SJCRH30 (cell line): ENCODE measurements at regions not wholly inside any gene's neighbourhood (a gene's known extent, or its start where the extent isn't known, plus 50 kb on each side); places are given as distances from the start of the nearest gene placed in this dataset.
"Not testable (repeated sequence)": the region's sequence is repeated elsewhere in the genome, so short reads cannot be mapped to it uniquely, and the experiment has no call there.

Source experiments
- DNase-seq, 2 experiments: peaks; one replicate each; pipeline ENCODE4 v3.0.0-alpha.2; 2015 to 2020
- H3K27ac ChIP-seq: fragments of 250-450 bp; sonication (Bioruptor Pico); 2 replicates; pipeline ENCODE4 v1.5.1; 2020; ENCODE audit warnings: mild to moderate bottlenecking, moderate library complexity
- H3K27me3 ChIP-seq: fragments of 250-450 bp; sonication (Bioruptor Pico); 2 replicates; pipeline ENCODE4 v1.5.1; 2020; ENCODE audit warnings: mild to moderate bottlenecking, moderate library complexity
- H3K36me3 ChIP-seq: fragments of 250-450 bp; sonication (Bioruptor Pico); 2 replicates; pipeline ENCODE4 v1.5.1; 2020; ENCODE audit warnings: mild to moderate bottlenecking, moderate library complexity
- H3K4me1 ChIP-seq: fragments of 250-450 bp; sonication (Bioruptor Pico); 2 replicates; pipeline ENCODE4 v1.5.1; 2020; ENCODE audit warnings: mild to moderate bottlenecking, moderate library complexity
- H3K4me3 ChIP-seq: fragments of 250-450 bp; sonication (Bioruptor Pico); 2 replicates; pipeline ENCODE4 v1.5.1; 2020; ENCODE audit warnings: mild to moderate bottlenecking, moderate library complexity
- H3K9me3 ChIP-seq: fragments of 250-450 bp; sonication (Bioruptor Pico); replicated peaks from 2 replicates; pipeline ENCODE4 v1.5.1; 2020; ENCODE audit warnings: mild to moderate bottlenecking, moderate library complexity

GRCh38 chr1:101407505-101408211 lies 170.8 kb downstream of the S1PR1 start:
- Histone ChIP-seq H3K27me3 (0 out of 2 replicates have a peak, but pooled peaks cover 5% of the 10 kb centered on the region), H3K4me3 (no peak overlapping the region), H3K9me3 (no peaks in the 10 kb centered on the region), H3K36me3 (no peaks in the 10 kb centered on the region), H3K27ac (no peak overlapping the region), H3K4me1 (no peaks in the 10 kb centered on the region; the same call in 1 of the 2 replicates)
- no peak for DNase-seq

GRCh38 chr1:101408212-101409042 lies 171.6 kb downstream of the S1PR1 start:
- Histone ChIP-seq H3K4me1 (no peaks in the 10 kb centered on the region; the same call in 1 of the 2 replicates), H3K36me3 (no peaks in the 10 kb centered on the region), H3K4me3 (no peak overlapping the region), H3K9me3 (no peaks in the 10 kb centered on the region), H3K27ac (no peak overlapping the region), H3K27me3 (0 out of 2 replicates have a peak, but pooled peaks cover 5% of the 10 kb centered on the region)
- DNase-seq: no peak

DNA sequence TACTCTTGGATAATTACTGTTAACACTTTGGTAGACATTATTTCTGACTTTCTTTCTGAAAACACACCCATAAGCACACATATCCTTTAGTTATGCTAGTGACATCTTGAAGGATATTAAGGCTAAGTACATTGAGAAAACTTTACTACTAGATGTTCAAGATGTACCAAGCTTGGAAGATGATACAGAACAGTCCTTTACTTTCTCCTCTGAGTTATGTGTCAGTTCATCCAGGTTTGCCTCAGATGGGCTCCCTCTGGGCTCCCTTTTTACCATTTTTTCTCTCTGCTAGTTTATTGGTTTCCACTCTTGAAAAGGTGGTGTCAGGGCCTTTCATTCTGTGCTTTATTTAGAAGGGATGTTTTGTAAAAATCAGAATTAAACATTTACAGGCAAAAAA lies 172.3 kb downstream of the S1PR1 start:
- Histone ChIP-seq H3K36me3 (no peaks in the 10 kb centered on the region), H3K4me1 (no peaks in the 10 kb centered on the region; the same call in 1 of the 2 replicates), H3K27ac (no peak overlapping the region), H3K27me3 (0 out of 2 replicates have a peak, but pooled peaks cover 5% of the 10 kb centered on the region), H3K4me3 (no peak overlapping the region), H3K9me3 (no peaks in the 10 kb centered on the region)
- no peak for DNase-seq

GRCh38 chr1:101410048-101410878 lies 173.4 kb downstream of the S1PR1 start:
- Histone ChIP-seq H3K4me3 (no peak overlapping the region), H3K9me3 (no peaks in the 10 kb centered on the region), H3K4me1 (no peaks in the 10 kb centered on the region; the same call in 1 of the 2 replicates), H3K27me3 (0 out of 2 replicates have a peak, but pooled peaks cover 5% of the 10 kb centered on the region), H3K36me3 (no peaks in the 10 kb centered on the region), H3K27ac (no peak overlapping the region)
- DNase-seq: no peak

- Histone ChIP-seq H3K9me3 (no peaks in the 10 kb centered on the region), H3K4me3 (no peak overlapping the region), H3K4me1 (no peaks in the 10 kb centered on the region), H3K36me3 (no peaks in the 10 kb centered on the region), H3K27ac (no peak overlapping the region), H3K27me3 (no peaks in the 10 kb centered on the region)
- DNase-seq: no peak
Observed at GRCh38 chr1:101420406-101420805, 183.6 kb downstream of the S1PR1 start.

- not testable (repeated sequence) for H3K27ac ChIP-seq
Observed at GRCh38 chr1:101428083-101428482, 191.3 kb downstream of the S1PR1 start.

DNA sequence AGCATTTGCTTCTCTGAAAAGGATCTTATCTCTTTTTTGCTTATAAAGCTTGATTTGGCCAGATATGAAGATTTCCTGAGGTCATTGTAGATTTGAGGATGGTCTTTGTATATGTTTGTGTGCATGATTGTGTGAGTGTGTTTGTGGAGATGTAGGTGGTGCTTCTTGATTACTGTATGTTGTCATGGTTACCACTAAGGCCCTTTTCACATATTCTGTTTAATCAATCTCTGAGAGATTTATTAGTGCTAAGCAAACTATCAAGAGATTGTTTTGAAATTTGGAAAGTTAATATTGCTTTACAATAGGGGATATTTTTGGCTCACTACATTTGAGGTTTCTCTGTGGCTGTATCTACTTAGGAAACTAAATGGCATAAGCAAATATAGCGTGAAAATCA lies 191.7 kb downstream of the S1PR1 start:
- H3K36me3 ChIP-seq: no peaks in the 10 kb centered on the region
- H3K9me3 ChIP-seq: no peaks in the 10 kb centered on the region
- no peak overlapping the region for H3K4me3 ChIP-seq
- no peak for DNase-seq
- no peaks in the 10 kb centered on the region for H3K27me3 ChIP-seq
- no peak overlapping the region for H3K27ac ChIP-seq
- no peaks in the 10 kb centered on the region for H3K4me1 ChIP-seq

More at GRCh38 chr1:101428083-101428482, 191.3 kb downstream of the S1PR1 start:
- not testable (repeated sequence) for DNase-seq, H3K27me3 ChIP-seq, H3K36me3 ChIP-seq, H3K4me3 ChIP-seq, H3K9me3 ChIP-seq, H3K4me1 ChIP-seq

DNA sequence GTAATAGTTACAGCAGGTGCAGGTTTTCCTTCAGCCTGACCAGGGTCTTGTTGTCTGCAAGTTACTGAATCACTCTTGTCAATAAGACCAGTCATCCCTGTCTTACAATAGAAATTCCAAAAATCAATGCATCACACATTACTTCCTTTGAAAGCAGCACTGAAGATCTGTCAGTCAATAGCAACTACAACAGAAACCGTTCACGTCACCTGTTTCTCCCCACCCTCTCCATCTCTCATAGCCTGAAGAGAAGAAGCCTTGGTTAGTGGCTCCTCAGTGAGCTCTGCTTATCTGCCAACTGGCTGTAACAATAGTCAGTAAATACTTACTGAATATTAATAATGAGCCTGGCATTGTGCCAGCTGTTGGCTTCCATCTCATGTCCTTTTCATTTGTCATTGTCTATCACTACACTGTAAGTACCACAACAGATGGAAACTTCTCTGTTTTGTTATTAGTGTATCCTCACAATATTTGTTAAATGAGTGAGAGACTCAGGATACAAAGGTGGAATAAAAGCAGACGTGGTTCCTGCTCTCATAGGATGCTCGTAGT lies 195.2 kb downstream of the S1PR1 start:
- Histone ChIP-seq H3K27me3 (no peaks in the 10 kb centered on the region), H3K4me1 (no peaks in the 10 kb centered on the region), H3K27ac (no peak overlapping the region), H3K4me3 (no peak overlapping the region), H3K36me3 (no peaks in the 10 kb centered on the region), H3K9me3 (no peaks in the 10 kb centered on the region)
- DNase-seq: no peak

DNA sequence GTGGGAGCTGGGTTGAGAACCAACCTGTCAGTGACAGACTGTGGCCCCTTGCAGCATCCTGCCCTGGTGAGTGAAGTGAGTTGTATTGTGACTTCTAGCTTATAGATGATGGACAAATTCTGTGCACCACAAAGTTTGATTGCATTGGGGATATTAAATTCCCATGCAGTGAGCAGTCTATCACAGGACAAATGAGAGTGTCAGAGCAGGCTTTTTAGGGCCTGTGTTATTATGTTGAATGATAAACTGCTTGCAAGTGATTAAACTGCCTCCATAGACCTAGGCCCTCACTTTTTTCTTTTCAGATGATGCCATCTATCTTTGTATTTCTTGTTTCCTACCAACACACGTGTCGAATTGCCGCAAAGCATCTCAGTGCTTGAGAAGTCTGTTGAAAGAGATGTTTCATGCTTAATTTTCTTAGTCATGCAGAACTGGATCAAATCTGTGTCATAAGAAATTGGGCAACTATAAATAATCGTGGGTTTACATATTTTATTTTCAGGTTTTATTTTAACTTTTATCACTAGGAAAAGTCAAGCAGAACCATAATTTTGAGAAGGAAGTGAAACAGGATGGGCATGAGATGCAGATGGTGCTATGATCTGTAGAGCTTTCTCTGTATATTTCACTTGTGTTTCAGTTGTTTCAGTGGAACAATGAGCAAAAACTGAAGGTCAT lies 199.2 kb downstream of the S1PR1 start:
- Histone ChIP-seq H3K27me3 (no peaks in the 10 kb centered on the region), H3K36me3 (no peaks in the 10 kb centered on the region), H3K4me3 (no peak overlapping the region), H3K9me3 (no peaks in the 10 kb centered on the region), H3K27ac (no peak overlapping the region), H3K4me1 (no peaks in the 10 kb centered on the region)
- DNase-seq: no peak

- H3K27me3 ChIP-seq: no peaks in the 10 kb centered on the region
- H3K27ac ChIP-seq: no peak overlapping the region
- no peak overlapping the region for H3K4me3 ChIP-seq
- no peak for DNase-seq
- no peaks in the 10 kb centered on the region for H3K36me3 ChIP-seq
- H3K9me3 ChIP-seq: no peaks in the 10 kb centered on the region
- H3K4me1 ChIP-seq: no peaks in the 10 kb centered on the region
Observed at GRCh38 chr1:101437800-101438199, 201.0 kb downstream of the S1PR1 start.

DNA sequence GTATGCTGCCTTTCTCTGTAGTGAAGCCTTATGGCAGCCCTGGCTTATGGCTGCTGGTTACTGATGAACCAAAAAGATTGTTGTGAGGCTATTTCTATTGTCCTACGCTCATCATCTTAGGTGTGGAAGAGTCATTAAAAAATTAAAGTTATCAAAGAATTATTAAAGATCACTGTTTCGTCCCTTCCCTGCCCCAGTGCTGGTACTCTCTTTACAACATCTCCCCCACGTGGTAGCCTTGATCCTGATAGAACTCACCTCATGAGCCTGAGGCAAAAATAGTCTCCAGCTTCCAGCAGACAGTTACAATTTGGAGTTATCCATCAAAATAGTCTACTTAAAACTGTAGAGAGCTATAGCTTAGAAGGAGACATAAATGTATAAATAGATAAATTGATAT lies 201.5 kb downstream of the S1PR1 start:
- Histone ChIP-seq H3K36me3 (no peaks in the 10 kb centered on the region), H3K4me3 (no peak overlapping the region), H3K27me3 (no peaks in the 10 kb centered on the region), H3K4me1 (no peaks in the 10 kb centered on the region), H3K9me3 (no peaks in the 10 kb centered on the region), H3K27ac (no peak overlapping the region)
- peak in 1 of 2 experiments; percentile 14 for DNase-seq

GRCh38 chr1:101440485-101440884 lies 203.7 kb downstream of the S1PR1 start:
- Histone ChIP-seq H3K27me3 (no peaks in the 10 kb centered on the region), H3K36me3 (no peaks in the 10 kb centered on the region), H3K4me1 (no peaks in the 10 kb centered on the region), H3K4me3 (no peak overlapping the region), H3K27ac (no peak overlapping the region), H3K9me3 (no peaks in the 10 kb centered on the region)
- no peak for DNase-seq

DNA sequence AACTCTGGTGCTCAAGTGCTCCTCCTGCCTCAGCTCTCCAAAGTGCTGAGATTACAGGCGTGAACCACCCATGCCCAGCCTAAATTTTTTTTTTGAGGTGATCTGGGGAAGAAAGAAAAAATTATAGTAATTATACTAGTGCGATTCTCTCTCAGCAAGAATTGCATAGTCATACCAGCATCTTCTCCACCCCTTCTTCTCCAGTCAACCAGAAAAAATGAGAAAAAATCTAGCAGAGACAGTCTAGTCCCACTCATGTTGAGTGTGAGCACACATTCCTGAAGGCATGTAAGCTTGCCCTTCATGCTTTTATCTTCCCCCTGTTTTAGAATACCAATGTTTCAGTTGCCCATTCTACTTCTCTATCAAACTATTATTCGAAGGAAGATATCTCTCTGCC lies 207.6 kb downstream of the S1PR1 start:
- H3K9me3 ChIP-seq: no peaks in the 10 kb centered on the region
- H3K27ac ChIP-seq: no peak overlapping the region
- no peak overlapping the region for H3K4me3 ChIP-seq
- H3K4me1 ChIP-seq: no peaks in the 10 kb centered on the region
- DNase-seq: no peak
- H3K36me3 ChIP-seq: no peaks in the 10 kb centered on the region
- H3K27me3 ChIP-seq: no peaks in the 10 kb centered on the region
